NCI-H2227 treated with DMSO at 0.1 percent for 48 hours (cell line): ENCODE measurements at regions not wholly inside any gene's neighbourhood (a gene's known extent, or its start where the extent isn't known, plus 50 kb on each side); places are given as distances from the start of the nearest gene placed in this dataset.
"Not testable (repeated sequence)": the region's sequence is repeated elsewhere in the genome, so short reads cannot be mapped to it uniquely, and the experiment has no call there.

Experiments used
- DNase-seq: peaks from one replicate; lab custom pipeline; 2025; lab: John Stamatoyannopoulos, UW

- no peak for DNase-seq
Observed at GRCh38 chr6:99802396-99803031, 191.5 kb downstream of the MCHR2 start.

- DNase-seq = no peak
Observed at GRCh38 chr6:99808992-99809391, 185.0 kb downstream of the MCHR2 start.

GRCh38 chr6:99810295-99810694 is 183.7 kb downstream of the MCHR2 start:
- no peak for DNase-seq

GRCh38 chr6:99810942-99811620 is 182.9 kb downstream of the MCHR2 start:
- DNase-seq = no peak

GRCh38 chr6:99811636-99812035 is 182.4 kb downstream of the MCHR2 start:
- DNase-seq = no peak

- no peak for DNase-seq
Observed at GRCh38 chr6:99813565-99813964, 180.5 kb downstream of the MCHR2 start.

- no peak for DNase-seq
Observed at GRCh38 chr6:99814230-99814928, 179.6 kb downstream of the MCHR2 start.

- no peak for DNase-seq
Observed at GRCh38 chr6:99816795-99817194, 177.2 kb downstream of the MCHR2 start.

GRCh38 chr6:99818161-99818560 is 175.9 kb downstream of the MCHR2 start:
- no peak for DNase-seq

- no peak for DNase-seq
Observed at GRCh38 chr6:99819853-99820252, 174.2 kb downstream of the MCHR2 start.

GRCh38 chr6:99821164-99821563 is 172.9 kb downstream of the MCHR2 start:
- peak; percentile 3 for DNase-seq

- DNase-seq = peak; percentile 58
Observed at GRCh38 chr6:99822741-99823512, 171.1 kb downstream of the MCHR2 start.

- DNase-seq = not testable (repeated sequence)
Observed at GRCh38 chr6:99823513-99824235, 170.3 kb downstream of the MCHR2 start.

- no peak for DNase-seq
Observed at GRCh38 chr6:99833034-99833433, 161.0 kb downstream of the MCHR2 start.

- no peak for DNase-seq
Observed at GRCh38 chr6:99836471-99836870, 157.6 kb downstream of the MCHR2 start.

- no peak for DNase-seq
Observed at GRCh38 chr6:99838607-99839006, 155.4 kb downstream of the MCHR2 start.

- DNase-seq = no peak
Observed at GRCh38 chr6:99841297-99841696, 152.7 kb downstream of the MCHR2 start.

- no peak for DNase-seq
Observed at GRCh38 chr6:99846006-99846405, 148.0 kb downstream of the MCHR2 start.

GRCh38 chr6:99850841-99851240 is 143.2 kb downstream of the MCHR2 start:
- DNase-seq = no peak

GRCh38 chr6:99852031-99852430 is 142.0 kb downstream of the MCHR2 start:
- DNase-seq = no peak

GRCh38 chr6:99867026-99867425 is 127.0 kb downstream of the MCHR2 start:
- DNase-seq = no peak
